BE2C (cell line): ENCODE measurements at regions not wholly inside any gene's neighbourhood (a gene's known extent, or its start where the extent isn't known, plus 50 kb on each side); places are given as distances from the start of the nearest gene placed in this dataset.

ENCODE experiments used
- DNase-seq: peaks from one replicate; pipeline ENCODE4 v3.0.0-alpha.2; 2020
- H3K27me3 ChIP-seq: fragments of 250-450 bp; sonication (Bioruptor Pico); 2 replicates; pipeline ENCODE4 v1.5.1; 2020; ENCODE audit warnings: mild to moderate bottlenecking
- H3K36me3 ChIP-seq: fragments of 250-450 bp; sonication (Bioruptor Pico); 2 replicates; pipeline ENCODE4 v1.5.1; 2020; ENCODE audit warnings: mild to moderate bottlenecking
- H3K4me1 ChIP-seq: fragments of 250-450 bp; sonication (Bioruptor Pico); 2 replicates; pipeline ENCODE4 v1.5.1; 2020
- H3K4me3 ChIP-seq: 2 replicates; pipeline ENCODE4 v1.5.1; 2011; ENCODE audit warnings: low read depth, low read length
- H3K9me3 ChIP-seq: fragments of 250-450 bp; sonication (Bioruptor Pico); 2 replicates; pipeline ENCODE4 v1.5.1; 2020
- CTCF ChIP-seq: IDR thresholded peaks from 2 replicates; pipeline ENCODE4 v1.5.1; 2012; ENCODE audit warnings: mild to moderate bottlenecking, low read depth, low read length

- no peak for TF ChIP-seq CTCF
Measured at GRCh38 chr4:43089730-43090129, 197.2 kb downstream of the GRXCR1 start.

GRCh38 chr4:43103048-43103447 lies 210.5 kb downstream of the GRXCR1 start:
- H3K4me1 ChIP-seq = no peaks in the 10 kb centered on the region
- H3K9me3 ChIP-seq = no peaks in the 10 kb centered on the region
- no peak for DNase-seq
- H3K36me3 ChIP-seq = no peaks in the 10 kb centered on the region
- H3K4me3 ChIP-seq = no peak overlapping the region
- no peak for TF ChIP-seq CTCF
- H3K27me3 ChIP-seq = no peaks in the 10 kb centered on the region

More at GRCh38 chr4:43089730-43090129, 197.2 kb downstream of the GRXCR1 start:
- no peak for DNase-seq
- no peaks in the 10 kb centered on the region for H3K4me1 ChIP-seq
- no peak overlapping the region for H3K4me3 ChIP-seq
- H3K9me3 ChIP-seq = no peaks in the 10 kb centered on the region
- H3K27me3 ChIP-seq = no peaks in the 10 kb centered on the region
- no peaks in the 10 kb centered on the region for H3K36me3 ChIP-seq

GRCh38 chr4:43112139-43112538 lies 219.6 kb downstream of the GRXCR1 start:
- H3K27me3 ChIP-seq = no peaks in the 10 kb centered on the region; the same call in 1 of the 2 replicates
- no peak for TF ChIP-seq CTCF

GRCh38 chr4:43113196-43113595 lies 220.7 kb downstream of the GRXCR1 start:
- no peaks in the 10 kb centered on the region; the same call in 1 of the 2 replicates for H3K9me3 ChIP-seq
- TF ChIP-seq CTCF = no peak
- no peaks in the 10 kb centered on the region; the same call in 1 of the 2 replicates for H3K27me3 ChIP-seq
- DNase-seq = no peak
- H3K4me3 ChIP-seq = no peak overlapping the region
- H3K36me3 ChIP-seq = no peaks in the 10 kb centered on the region
- no peaks in the 10 kb centered on the region for H3K4me1 ChIP-seq

More at GRCh38 chr4:43112139-43112538, 219.6 kb downstream of the GRXCR1 start:
- Histone ChIP-seq H3K4me1 (no peaks in the 10 kb centered on the region), H3K9me3 (no peaks in the 10 kb centered on the region), H3K36me3 (no peaks in the 10 kb centered on the region), H3K4me3 (no peak overlapping the region)
- no peak for DNase-seq

- DNase-seq = no peak
Measured at GRCh38 chr4:43126595-43126994, 234.1 kb downstream of the GRXCR1 start.

More at GRCh38 chr4:43126595-43126994, 234.1 kb downstream of the GRXCR1 start:
- H3K4me1 ChIP-seq = no peaks in the 10 kb centered on the region
- H3K9me3 ChIP-seq = no peaks in the 10 kb centered on the region
- no peaks in the 10 kb centered on the region for H3K27me3 ChIP-seq
- TF ChIP-seq CTCF = no peak
- H3K4me3 ChIP-seq = no peak overlapping the region
- no peaks in the 10 kb centered on the region for H3K36me3 ChIP-seq
